PFSK-1 (cell line): ENCODE measurements at regions not wholly inside any gene's neighbourhood (a gene's known extent, or its start where the extent isn't known, plus 50 kb on each side); places are given as distances from the start of the nearest gene placed in this dataset.

ENCODE experiments used
- FOXP2 ChIP-seq: optimal IDR thresholded peaks from 2 replicates; pipeline ENCODE3; 2011; ENCODE audit warnings: borderline replicate concordance, control low read depth, inconsistent platforms; ENCODE audit not compliant: insufficient read depth; ENCODE audit errors: extremely low read length, extremely low read depth
- POLR2AphosphoS5 ChIP-seq: IDR thresholded peaks from 2 replicates; pipeline ENCODE4 v1.6.1; 2012; ENCODE audit warnings: low read depth, mild to moderate bottlenecking, control low read depth, low read length, moderate library complexity
- SIN3A ChIP-seq: IDR thresholded peaks from 2 replicates; pipeline ENCODE4 v1.6.1; 2012; ENCODE audit warnings: mild to moderate bottlenecking, low read length, moderate library complexity, borderline replicate concordance; ENCODE audit not compliant: insufficient read depth
- TAF1 ChIP-seq: IDR thresholded peaks from 2 replicates; pipeline ENCODE4 v1.6.1; 2012; ENCODE audit warnings: low read length, control low read depth, borderline replicate concordance; ENCODE audit not compliant: insufficient read depth
- TF ChIP-seq, protein P1 (sequence below), 2 experiments: IDR thresholded peaks; 2 replicates each; pipeline versions ENCODE4 v1.6.1 to v1.8.0; 2011 to 2012; ENCODE audit warnings: low read depth in 2 of 2, low read length in 2 of 2, control low read depth in 1 of 2, inconsistent platforms in 1 of 2, mild to moderate bottlenecking in 1 of 2, moderate library complexity in 1 of 2; ENCODE audit not compliant: insufficient read depth in 1 of 2

DNA sequence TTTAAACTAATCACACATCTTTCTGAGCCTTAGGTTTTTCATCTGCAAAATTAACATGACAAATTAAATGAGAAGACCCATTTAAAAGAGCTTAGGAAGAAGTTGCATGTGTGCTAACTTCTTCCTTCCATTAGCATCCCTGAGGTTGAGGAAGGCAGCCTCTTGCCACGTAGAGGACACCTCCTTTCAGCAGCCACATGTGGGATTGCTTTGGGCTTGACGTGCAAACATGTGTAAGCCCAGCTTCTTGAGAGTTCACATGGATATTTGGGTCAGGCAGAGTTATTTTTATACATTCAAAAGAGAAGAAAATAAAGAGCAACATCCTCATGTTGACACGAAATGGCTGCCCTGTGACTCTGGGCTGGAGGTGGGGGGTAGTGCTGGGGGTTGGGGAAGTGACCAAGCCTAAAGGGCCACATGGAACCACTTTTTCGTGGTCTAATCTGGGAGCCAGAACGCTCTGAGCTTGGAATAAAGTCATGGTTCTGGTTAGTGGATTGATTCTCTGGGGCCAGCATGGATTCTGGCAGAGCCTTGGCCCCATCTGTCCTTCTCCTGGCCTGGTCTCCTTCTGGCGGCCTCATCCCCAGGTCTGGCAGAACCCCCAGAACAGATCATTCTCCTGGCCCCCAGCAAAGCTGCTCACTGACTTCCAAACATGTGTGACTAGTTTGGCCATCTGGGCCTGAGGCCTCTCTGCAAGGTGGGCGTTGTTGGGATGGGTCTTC, 137.1 kb upstream of the USP24 start:
- TF ChIP-seq, protein P1, sequence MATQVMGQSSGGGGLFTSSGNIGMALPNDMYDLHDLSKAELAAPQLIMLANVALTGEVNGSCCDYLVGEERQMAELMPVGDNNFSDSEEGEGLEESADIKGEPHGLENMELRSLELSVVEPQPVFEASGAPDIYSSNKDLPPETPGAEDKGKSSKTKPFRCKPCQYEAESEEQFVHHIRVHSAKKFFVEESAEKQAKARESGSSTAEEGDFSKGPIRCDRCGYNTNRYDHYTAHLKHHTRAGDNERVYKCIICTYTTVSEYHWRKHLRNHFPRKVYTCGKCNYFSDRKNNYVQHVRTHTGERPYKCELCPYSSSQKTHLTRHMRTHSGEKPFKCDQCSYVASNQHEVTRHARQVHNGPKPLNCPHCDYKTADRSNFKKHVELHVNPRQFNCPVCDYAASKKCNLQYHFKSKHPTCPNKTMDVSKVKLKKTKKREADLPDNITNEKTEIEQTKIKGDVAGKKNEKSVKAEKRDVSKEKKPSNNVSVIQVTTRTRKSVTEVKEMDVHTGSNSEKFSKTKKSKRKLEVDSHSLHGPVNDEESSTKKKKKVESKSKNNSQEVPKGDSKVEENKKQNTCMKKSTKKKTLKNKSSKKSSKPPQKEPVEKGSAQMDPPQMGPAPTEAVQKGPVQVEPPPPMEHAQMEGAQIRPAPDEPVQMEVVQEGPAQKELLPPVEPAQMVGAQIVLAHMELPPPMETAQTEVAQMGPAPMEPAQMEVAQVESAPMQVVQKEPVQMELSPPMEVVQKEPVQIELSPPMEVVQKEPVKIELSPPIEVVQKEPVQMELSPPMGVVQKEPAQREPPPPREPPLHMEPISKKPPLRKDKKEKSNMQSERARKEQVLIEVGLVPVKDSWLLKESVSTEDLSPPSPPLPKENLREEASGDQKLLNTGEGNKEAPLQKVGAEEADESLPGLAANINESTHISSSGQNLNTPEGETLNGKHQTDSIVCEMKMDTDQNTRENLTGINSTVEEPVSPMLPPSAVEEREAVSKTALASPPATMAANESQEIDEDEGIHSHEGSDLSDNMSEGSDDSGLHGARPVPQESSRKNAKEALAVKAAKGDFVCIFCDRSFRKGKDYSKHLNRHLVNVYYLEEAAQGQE (IDR thresholded peaks at IDR 0.05; ENCODE audit: insufficient read depth in 1 of 2, low read depth in 2 of 2, low read length in 2 of 2) = no peak
- no peak for TF ChIP-seq POLR2AphosphoS5
- TF ChIP-seq SIN3A = no peak
- no peak for TF ChIP-seq FOXP2
- TF ChIP-seq TAF1 = no peak
